Posterior cingulate gyrus (tissue), 11 donors: ENCODE measurements at regions not wholly inside any gene's neighbourhood (a gene's known extent, or its start where the extent isn't known, plus 50 kb on each side); places are given as distances from the start of the nearest gene placed in this dataset.

Experiments used
- DNase-seq, 10 donors: peaks; one replicate each; pipeline versions ENCODE4 v3.0.0 to v3.0.0-alpha.2; 2020 to 2021; ENCODE audit warnings: mixed read lengths in 3 of 10
- intact Hi-C: fragments of 100-400 bp; cut with DNase I; formaldehyde crosslinking; loops from one replicate; pipeline ENCODE4 v1.15.1; 2023

DNA sequence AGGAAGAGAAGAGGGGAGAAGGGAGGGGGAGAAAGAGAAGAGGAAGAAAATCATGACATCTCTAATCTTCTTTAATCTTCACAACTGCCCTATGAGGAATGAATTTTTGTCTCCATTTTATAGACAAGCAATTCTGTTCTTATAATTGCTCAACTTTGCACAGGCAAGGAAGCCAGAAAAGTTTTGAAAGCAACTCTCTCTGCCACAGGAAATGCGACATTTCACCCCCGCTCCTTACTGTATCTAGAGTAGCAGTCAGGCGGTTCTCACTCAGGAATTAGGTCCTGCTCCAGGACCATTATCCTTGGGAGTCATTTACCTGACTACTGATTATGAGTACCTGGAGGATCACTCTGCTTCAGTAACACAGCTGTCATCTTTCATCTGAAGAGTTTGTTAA, 69.2 kb upstream of the FAM9A start:
- DNase-seq, result no peak
- intact Hi-C loops, result no loop called here

- no peak for DNase-seq
- intact Hi-C loops, result no loop called here
Measured at GRCh38 chrX:8869812-8870211, 68.6 kb upstream of the FAM9A start.

- intact Hi-C loops, result no loop called here
- DNase-seq, result no peak
Measured at GRCh38 chrX:8868906-8869305, 67.7 kb upstream of the FAM9A start.

DNA sequence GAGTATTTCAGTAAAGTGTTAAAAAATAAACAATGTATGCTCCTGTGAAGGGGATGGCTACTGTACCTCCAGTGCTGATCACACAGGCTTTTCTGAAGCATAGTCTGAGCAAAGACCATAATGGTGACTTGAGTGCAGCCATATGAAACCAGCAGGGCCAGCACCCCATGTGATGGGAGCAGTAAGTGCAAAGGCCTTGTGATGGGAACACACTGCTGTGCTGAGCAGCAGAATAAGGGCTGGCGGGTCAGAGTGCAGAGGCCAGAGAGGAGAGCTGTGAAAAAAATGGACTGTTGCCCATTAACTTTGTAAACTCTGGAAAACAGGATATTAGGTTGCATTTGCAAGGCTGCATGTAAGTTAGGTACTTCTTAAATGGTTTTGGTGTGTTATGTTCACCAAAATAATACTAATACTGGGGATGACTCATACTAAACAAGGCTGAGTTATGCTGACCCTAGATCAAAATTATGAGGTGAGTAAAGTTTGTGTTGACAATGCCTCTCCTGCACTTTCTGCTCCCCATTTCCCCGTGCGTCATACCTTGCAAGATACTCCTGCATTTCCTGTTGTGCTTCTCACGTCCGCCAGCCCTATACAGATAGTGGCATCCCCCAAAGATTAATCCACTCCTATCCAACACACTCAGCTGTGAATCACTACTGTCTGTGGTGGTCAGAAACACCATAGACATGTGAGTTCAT, 67.0 kb upstream of the FAM9A start:
- intact Hi-C loops, result no loop called here
- DNase-seq, result no peak

- intact Hi-C loops, result no loop called here
Measured at GRCh38 chrX:8867406-8867805, 66.2 kb upstream of the FAM9A start.

GRCh38 chrX:8864161-8864560, 63.0 kb upstream of the FAM9A start:
- intact Hi-C loops, result no loop called here
- DNase-seq, result peak in 1 of 10 donors; percentile 52

More at GRCh38 chrX:8867406-8867805, 66.2 kb upstream of the FAM9A start:
- DNase-seq, result no peak

- intact Hi-C loops, result no loop called here
- DNase-seq, result no peak
Measured at GRCh38 chrX:8861908-8862307, 60.7 kb upstream of the FAM9A start.

DNA sequence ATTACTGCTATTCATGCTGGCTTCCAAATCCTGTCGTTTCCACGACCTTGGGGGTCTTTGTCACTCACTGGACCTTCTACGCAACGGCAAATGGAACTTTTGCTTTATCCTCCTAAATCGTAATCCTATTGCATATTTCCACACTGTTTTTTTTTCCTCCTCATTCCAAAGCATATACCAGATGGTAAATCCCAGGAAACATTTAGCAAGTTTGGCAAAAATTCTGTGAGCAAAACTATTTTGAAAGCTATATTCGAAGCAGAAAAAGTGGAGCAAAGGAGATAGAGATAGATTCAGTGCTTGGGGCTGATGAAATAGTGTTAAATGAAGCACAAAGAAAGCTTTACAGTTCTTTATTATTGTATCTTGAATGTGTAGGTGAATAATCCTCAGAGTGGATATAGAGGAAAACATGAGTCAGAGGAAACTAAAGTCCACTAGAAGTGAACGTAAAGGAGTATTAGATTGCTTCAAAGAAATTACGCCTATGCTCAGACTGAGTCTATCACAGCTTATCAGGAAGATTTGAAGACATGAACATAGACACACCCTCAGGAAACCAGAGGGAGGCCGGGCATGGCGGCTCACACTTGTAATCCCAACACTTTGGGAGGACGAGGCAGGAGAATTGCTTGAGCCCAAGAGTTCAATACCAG, 50.2 kb upstream of the FAM9A start:
- intact Hi-C loops, result no loop called here
- no peak for DNase-seq
